SH-SY5Y (cell line): ENCODE measurements at regions not wholly inside any gene's neighbourhood (a gene's known extent, or its start where the extent isn't known, plus 50 kb on each side); places are given as distances from the start of the nearest gene placed in this dataset.

Experiments used
- GATA2 ChIP-seq: IDR thresholded peaks from 2 replicates; pipeline ENCODE4 v1.6.1; 2011; ENCODE audit warnings: mild to moderate bottlenecking, low read depth, low read length
- GATA3 ChIP-seq: IDR thresholded peaks from 2 replicates; pipeline ENCODE4 v1.6.1; 2011; ENCODE audit warnings: low read depth, mild to moderate bottlenecking, low read length, moderate library complexity

DNA sequence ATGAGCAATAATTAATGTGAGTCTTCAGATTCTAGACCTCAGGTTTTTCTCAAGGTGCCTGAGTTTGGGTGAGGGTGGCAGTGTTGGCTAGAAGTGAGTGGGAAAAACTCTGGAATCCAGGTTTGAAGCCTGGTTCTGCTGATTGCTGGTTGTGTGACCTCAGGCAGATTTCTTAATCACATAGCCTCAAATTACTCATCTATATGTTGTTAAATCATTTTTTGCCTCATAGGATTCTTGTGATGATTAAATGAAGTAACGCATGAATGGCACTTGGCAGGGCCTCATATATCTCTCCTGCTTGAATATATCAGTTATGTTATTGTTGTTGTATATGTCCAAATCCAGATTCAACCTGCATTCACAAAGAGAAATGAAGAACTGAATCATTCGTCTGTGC lies 60.5 kb downstream of the NR2F2 start:
- TF ChIP-seq GATA2 (no peak), GATA3 (no peak)

DNA sequence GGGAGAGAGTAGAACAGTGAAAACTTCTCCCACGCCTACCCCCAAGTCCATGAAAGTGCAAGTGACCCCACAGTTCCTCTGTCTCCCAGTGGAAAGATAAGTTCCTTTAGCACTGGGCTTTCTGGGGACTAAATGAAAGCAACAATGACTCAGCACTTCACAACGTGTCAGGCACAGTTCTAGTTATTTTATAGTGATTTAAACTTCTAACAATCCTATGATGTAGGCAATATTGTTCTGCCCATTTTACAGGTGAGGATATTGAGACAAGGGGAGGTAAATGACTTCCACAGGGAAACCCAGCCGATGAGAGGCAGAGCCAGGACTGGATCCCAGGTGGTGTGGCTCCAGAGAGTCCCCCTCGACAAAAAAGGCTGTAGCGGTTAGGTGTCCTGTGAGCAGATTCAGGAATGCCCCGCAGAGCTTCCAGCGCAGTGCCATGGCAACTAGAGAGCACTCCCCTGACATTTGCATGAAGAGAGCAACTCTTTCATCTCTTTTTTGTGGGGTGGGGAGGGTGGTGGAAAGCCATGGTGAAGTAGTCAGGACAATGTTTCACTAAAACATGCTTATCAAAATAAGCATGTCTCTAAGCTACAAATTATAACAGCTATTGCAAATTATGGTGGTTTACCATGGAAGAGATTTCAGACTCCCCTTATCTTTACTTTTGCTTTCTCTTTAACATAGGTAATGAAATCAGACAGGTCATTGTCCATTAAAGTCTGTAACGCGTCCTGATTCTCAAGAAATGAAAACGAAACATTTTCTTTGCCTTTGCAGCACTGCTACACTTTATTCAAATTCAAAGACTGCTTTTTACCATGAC lies 62.1 kb downstream of the NR2F2 start:
- no peak for TF ChIP-seq GATA2
- TF ChIP-seq GATA3 = no peak

DNA sequence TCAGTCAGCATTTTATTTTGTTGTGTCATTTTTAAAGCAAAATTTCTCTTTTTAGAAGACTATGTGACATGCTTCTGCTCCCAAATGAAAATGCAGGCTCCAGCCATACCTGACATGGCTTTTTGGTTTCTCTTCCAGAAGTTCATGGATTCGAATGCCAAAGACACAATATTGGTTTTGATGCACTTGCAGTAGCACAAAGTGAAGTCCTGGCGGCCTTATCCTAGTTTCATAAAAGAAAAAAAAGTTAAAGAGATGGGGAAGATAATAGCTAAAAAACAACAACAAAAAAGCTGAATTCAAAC lies 62.7 kb downstream of the NR2F2 start:
- TF ChIP-seq GATA2 = no peak
- TF ChIP-seq GATA3 = no peak

DNA sequence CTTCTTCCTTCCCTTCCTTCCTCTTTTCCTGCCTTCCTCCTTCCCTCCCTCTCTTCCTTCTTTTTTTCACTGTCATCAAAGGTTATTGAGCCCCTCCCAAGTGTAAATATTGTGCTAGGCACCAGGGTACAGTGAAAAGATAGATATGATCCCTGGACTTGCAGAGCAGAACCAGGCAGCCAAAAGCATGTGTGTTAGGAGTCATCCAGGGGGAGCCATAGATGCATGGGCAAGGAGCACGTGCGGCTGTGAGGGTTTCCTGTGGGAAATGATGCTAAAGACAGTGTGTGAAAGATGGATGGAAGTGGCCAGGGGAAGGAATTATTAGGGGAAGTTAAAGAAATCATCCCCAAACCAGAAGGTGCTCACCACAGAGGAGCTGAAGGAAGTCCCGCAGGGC lies 65.2 kb downstream of the NR2F2 start:
- TF ChIP-seq GATA2 = no peak

DNA sequence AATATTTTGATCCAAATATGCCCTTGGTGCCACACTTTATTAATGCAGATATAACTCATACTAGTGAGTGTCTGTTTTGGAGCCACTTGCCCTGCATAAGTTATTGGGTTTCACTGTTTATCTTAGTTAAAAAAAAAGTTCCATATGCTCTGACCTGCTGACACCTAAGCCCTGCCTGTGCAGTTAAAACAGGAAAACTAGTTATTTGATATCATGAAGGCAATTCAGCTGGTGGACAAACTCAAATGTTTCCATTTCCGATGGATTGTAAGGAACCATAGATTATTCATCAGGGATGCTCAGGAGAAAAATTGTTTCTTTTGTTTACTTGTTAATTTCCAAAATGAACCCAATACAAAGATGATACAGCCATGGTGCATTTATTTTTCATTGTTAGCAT lies 68.3 kb downstream of the NR2F2 start:
- no peak for TF ChIP-seq GATA3

DNA sequence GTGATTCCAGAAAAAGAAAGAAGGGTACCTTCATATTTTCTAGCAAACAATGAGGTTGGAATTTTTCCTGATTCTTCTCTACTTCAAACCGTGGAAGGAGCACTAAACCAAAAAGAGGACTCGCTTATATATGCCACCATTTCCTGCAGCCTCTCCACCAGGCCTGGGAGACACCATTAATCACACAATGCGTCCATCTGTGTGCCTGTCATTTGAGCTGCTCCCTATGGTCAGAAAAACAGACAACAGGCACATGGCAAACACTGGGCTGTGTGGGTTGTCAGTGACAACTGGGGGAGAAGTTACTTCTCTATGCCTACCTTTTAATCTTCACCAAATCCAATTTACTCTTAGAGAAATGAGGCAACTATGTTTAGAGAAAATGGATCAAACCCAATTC lies 71.9 kb downstream of the NR2F2 start:
- TF ChIP-seq GATA3 (no peak), GATA2 (no peak)

DNA sequence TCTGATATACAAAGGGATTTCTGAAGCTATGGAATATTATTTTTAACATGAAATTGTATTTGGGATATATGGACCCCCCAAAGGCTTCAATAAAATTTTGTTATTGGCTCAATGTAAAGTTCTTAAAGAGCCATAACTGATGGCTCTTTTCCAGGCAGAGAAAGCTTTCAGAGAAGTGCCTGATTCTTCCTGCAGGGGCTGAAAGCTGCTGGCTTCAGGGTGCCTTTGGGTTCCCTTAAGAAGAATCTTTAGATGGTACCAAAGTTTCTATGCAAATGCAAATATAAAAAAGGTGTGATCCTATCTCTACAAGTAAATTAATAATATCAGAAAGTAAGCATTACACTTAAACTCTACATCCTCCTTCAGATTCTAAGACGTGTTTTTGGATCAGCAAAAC lies 72.6 kb downstream of the NR2F2 start:
- TF ChIP-seq GATA2 (no peak), GATA3 (no peak)

DNA sequence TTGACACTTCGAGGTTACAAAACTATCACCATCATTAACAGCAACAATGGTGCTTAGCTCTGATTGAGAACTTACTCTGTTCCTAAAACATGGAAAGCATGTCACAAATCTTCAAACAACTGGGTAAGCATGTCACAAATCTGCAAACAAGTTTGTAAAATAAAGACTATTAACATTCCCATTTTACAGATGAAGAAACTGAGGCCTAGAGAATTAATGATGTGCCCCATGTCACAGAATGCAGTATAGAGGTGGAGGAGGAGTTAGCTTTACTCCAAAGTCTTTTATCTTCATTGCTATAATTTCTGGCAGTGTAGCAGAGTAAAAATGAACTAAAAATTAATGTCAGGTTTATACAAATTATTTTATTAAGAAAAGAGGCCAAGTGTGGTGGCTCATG lies 73.4 kb downstream of the NR2F2 start:
- TF ChIP-seq GATA2 = no peak
- no peak for TF ChIP-seq GATA3

DNA sequence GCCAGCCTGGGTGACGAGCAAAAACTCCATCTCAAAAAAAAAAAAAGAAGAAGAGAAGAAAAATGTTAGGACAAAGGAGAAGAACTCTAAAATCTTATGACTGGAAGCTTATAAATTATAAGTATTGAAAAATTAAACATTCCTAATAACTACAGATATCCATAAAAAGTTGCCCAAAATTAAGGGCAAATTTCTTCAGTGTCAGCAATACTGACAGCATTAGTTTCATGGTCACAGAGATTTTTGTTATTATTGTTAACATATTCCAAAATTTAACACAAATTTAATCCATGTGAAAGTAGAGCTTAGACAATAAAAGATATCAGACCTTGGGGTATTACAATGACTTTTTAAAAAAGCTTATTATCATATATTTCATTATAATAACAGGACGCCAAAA lies 74.1 kb downstream of the NR2F2 start:
- TF ChIP-seq GATA2 (no peak), GATA3 (no peak)

DNA sequence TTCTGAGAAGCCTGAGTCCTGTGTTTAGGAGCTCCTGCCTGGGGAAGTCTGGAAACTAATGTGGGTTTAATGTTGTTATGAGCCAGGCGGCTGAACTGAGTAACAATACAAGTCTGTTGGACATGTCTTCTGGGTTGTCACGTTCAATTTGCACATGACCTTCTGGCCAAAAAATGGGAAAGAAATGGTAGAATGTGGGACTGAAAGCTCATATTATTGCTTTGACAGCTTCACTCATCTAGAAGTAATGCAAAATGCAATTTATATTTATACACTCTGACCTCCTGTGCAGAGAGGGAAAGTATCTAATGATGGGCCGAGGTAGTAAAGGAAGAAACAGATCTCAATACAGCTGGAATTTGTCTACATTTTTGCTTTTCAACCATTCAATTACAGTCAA lies 75.8 kb downstream of the NR2F2 start:
- TF ChIP-seq GATA3 (no peak), GATA2 (no peak)

DNA sequence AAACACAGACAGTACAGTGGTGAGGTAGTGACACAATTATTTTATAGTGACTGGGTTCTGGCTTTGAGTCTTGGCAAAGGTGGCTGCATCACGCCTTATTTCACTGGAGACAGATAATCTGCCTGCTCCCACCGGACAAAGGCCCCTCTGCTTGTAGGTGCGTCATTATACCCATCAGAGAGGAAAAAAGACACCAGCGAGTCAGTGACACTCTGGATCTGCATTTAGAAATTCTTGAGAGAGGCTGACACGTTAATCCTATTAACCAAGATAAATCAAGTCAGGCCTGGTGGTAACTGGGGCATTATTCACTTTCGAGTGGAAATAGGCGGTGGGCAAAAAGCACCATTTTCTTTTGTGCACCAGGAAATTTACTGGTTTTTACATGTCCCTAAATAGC lies 76.2 kb downstream of the NR2F2 start:
- TF ChIP-seq GATA2 = no peak
- no peak for TF ChIP-seq GATA3

DNA sequence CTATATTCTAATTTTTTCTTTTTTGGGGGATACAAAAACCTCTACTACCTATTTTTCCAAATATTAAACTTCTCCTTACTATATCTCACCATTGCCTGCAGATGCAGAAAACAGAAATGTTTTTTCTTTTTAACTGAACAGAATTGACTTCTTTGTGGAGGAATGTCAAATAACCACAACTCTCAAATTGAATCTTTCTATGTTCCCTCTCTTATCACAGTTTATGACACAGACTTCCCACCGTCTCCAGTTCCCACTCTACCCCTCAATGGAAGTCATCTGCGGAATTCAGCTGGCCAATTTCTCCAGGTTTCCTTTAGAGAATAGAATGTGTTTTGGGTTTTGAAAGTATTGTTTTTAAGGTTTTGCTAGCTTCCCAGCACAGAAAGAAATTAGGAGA lies 77.0 kb downstream of the NR2F2 start:
- TF ChIP-seq GATA3 (no peak), GATA2 (no peak)

DNA sequence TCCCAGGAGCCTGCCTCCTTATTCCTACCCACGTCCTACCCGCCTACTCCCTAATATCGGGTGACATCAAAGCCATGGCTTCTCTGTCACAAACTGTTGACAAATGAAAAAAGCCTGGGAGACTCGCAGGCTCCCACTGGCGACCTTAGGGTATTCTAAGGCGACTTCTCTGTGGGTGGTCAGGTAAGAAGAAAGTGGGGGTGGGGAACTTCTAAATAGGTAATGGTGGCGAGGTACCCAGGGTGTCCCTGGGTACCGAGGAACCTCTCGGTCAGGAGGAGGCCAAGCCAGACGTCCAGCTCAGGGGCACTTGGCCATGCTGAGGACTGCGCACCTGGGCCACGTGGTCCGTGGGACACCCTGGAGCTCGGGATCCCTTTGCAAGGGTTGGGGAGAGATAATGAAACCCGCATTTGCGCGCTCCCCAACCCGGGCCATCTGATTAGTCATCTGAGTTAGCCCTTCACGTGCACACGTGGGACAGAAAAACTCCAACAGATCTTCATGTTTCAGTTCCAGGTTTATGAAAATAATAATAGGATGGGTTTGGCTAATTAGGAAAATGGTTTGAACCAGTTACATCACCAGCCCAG lies 78.2 kb downstream of the NR2F2 start:
- TF ChIP-seq GATA3 (no peak), GATA2 (no peak)

DNA sequence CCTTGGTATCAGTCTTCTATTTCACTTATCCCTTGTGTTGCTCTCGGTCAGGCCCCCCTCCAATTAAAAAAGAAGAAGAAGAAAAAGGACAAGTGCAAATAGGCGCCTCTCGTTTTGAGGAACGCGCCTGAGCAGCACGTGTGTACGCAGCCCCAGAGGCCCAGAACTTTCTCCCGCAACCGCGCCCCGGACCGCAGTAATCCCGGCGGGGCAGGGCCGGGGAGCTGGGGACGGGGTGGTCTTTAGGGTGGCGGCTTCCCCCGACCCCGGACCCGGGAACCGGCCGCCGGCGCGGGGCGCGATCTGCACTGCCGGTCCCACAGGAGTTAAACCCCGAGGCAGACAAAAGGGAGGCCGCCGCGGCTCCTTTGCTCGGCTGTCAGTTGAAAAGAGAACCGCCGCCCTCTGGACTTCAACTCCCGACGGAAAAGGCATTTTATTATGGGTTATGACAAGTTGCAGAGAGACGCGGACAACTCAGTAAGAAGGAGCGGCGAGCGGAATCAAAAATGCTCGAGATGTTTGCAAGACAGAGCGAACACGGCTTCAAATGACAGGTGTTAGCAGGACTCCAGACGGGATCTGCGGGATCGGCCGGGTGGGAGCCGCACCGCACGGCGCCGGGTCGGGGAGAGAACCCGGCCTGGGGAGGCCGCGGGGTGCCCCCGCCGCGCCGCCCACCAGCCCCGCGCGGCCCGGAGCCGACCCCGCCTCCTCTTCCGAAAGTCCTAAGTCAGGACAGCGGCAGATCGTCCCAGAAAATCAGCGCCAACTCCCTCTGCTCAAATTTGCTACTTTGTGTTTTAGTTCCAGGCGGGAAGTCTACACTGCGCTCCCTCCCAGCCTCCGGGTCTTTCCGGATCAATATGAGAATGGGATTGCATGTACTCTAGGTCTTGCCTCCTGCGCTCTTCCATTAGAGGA lies 79.0 kb downstream of the NR2F2 start:
- TF ChIP-seq GATA2 (no peak), GATA3 (no peak)

DNA sequence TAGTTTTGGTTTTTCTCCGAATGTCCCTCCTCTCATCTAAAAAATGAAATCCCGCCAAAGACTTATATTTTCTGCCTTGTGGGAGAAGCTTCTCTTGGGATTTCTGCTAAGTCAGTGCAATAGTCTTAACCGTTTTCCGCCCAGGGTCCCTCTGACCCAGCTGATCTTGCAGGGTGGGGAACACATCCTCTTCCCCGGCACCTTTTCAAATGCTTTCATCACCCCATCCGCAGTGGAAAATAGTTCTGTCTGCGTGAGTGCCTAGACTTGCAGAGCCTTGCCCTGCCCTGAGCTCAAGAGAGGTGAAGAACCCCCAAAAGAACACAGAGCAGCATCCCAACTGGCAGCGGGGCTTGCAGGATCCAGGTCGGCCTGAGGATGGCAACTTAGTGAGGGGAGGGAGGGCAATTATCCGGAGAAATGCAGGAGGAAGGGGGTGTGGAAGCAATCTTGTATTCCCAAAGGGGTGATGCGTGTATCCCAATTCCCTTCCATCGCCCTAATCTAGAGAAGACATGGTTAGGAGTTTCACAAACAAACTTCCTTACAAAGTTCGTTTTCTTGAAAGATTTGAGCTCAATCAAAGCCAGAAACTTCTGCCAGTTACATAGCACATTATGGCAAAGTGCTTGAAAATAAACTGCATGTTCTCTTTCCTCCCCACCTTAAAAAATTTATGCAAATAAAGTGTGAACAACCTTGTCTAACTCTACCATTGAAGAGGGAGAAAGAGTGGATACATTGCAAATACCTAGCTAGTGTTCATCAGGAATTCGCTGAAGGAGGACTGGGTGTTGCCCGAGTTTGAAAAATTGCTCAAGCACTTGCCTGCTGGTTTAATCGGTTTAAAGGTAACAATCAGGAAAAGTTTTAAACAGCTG lies 79.9 kb downstream of the NR2F2 start:
- TF ChIP-seq GATA3 (no peak), GATA2 (no peak)
